GM13976 (cell line): ENCODE measurements at regions not wholly inside any gene's neighbourhood (a gene's known extent, or its start where the extent isn't known, plus 50 kb on each side); places are given as distances from the start of the nearest gene placed in this dataset.

ENCODE experiments used
- DNase-seq: peaks from one replicate; pipeline ENCODE4 v3.0.0; 2012; ENCODE audit warnings: low spot score
- in situ Hi-C: fragments of 300-500 bp; cut with MboI; formaldehyde crosslinking; loops from one replicate; pipeline ENCODE4 v1.12.0; 2022; ENCODE audit warnings: low sequenced_read_pairs, mixed read lengths, inconsistent platforms; ENCODE audit not compliant: unreplicated experiment
- TF ChIP-seq, protein P1 (sequence below): IDR thresholded peaks from 2 replicates; pipeline ENCODE4 v1.5.1; 2012; ENCODE audit warnings: borderline replicate concordance, mild to moderate bottlenecking; ENCODE audit not compliant: insufficient read depth; ENCODE audit errors: extremely low read depth, missing control alignments, control extremely low read depth

DNA sequence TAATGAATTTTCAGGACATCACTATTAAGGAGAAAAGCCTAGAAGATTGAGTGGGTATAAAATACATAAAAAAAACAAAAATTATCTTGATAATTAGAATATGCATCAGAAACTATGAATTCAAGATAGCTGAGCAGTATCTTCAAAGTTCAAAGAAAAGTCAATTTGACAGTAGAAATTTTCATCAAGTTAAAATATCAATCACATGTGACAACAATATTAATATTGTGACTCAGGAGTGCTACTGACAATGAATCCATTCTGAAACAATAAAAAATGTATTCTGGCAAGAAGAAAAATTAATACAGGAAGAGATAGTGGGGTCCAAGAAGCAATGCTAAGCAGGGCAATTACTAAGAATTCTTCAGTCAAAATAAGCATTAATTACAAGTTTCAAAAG, 151.9 kb upstream of the GLRA2 start:
- in situ Hi-C loops: no loop called here
- no peak for DNase-seq
- TF ChIP-seq, protein P1, sequence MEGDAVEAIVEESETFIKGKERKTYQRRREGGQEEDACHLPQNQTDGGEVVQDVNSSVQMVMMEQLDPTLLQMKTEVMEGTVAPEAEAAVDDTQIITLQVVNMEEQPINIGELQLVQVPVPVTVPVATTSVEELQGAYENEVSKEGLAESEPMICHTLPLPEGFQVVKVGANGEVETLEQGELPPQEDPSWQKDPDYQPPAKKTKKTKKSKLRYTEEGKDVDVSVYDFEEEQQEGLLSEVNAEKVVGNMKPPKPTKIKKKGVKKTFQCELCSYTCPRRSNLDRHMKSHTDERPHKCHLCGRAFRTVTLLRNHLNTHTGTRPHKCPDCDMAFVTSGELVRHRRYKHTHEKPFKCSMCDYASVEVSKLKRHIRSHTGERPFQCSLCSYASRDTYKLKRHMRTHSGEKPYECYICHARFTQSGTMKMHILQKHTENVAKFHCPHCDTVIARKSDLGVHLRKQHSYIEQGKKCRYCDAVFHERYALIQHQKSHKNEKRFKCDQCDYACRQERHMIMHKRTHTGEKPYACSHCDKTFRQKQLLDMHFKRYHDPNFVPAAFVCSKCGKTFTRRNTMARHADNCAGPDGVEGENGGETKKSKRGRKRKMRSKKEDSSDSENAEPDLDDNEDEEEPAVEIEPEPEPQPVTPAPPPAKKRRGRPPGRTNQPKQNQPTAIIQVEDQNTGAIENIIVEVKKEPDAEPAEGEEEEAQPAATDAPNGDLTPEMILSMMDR: no peak

DNA sequence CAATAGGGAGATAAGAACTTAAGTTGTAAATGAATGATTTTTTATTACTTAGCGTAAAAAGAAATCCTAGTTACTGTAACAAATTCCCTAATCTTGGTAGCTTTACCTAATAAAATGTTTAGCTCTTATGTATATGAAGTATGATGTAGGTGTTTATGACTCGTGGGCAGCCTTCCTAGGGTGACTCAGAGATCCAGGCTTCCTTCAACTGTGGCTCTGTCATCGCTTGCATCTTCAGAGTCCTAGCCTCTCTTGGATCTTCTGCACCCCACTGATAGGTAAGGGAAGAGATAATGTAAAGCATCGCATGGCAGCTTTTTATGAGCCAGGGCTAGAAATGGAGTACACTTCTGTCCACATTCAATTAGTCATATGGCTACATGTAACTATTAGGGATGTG, 165.6 kb upstream of the GLRA2 start:
- in situ Hi-C loops: no loop called here
- TF ChIP-seq, protein P1: no peak
- DNase-seq: no peak

DNA sequence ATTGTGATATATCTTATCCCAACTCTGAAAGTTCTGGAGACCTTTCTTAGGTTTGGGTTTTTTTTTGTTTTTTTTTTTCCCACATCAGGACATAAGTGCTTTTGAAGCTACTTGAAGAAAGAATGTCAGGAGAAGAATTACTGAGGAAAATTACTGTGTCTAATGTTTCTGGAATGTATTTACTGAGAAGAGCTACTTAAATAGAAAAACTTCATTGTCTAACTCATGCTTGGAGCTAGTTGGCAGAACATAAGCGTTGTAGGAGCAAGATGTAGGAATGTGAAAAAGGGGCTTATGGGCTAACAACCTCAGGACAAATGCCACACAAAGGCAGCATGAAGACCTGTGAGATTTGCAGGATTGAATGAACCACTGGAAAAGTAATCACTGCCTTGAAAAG, 166.6 kb upstream of the GLRA2 start:
- no peak for DNase-seq
- in situ Hi-C loops: no loop called here
- TF ChIP-seq, protein P1: no peak

- TF ChIP-seq, protein P1: no peak
- DNase-seq: no peak
- in situ Hi-C loops: no loop called here
Measured at GRCh38 chrX:14361435-14361834, 167.9 kb upstream of the GLRA2 start.

DNA sequence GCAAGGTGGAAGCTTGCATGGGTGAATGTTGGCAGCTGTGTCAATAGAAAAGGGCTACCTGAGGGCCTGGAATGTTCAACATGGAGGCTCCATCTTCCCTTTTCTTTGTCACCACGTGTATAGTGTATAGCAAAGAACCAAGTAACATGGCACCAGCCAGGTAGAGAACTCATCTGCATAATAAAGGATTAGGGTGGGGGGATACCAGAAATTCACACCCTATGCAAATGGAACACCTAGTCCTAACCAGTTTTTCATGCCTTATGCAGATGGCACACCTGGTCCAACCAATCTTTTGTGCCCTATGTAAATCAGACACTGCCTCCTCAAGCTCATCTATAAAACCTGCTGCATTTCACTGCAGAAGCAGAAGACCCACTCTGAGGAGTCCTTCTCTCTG, 169.6 kb upstream of the GLRA2 start:
- TF ChIP-seq, protein P1: no peak
- DNase-seq: no peak
- in situ Hi-C loops: no loop called here

DNA sequence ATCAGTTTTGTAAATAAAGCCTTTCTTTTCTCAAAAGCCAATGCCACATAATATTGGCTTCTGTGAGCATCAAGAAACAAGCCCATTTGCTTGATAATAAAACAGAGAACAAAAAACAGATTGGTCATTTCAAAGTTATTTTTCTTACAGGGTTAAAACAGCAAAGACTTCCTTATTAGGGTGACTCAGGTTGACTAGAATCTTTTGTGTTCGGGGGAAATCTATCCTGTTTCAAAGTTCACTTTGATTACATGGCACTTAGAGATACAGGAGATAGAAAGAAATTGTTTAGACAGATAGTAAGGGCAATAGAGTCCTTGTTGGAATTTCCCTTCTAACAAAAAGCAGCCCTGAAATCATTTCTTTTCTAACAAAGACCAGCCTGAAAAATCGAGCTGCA, 170.0 kb upstream of the GLRA2 start:
- in situ Hi-C loops: no loop called here
- TF ChIP-seq, protein P1: no peak
- DNase-seq: no peak

GRCh38 chrX:14357314-14357713, 172.0 kb upstream of the GLRA2 start:
- DNase-seq: no peak
- in situ Hi-C loops: no loop called here
- TF ChIP-seq, protein P1: no peak
